Endothelial cell (in vitro differentiated cells): ENCODE measurements at regions not wholly inside any gene's neighbourhood (a gene's known extent, or its start where the extent isn't known, plus 50 kb on each side); places are given as distances from the start of the nearest gene placed in this dataset.

Source experiments
- DNase-seq: peaks from one replicate; pipeline ENCODE4 v3.0.0; 2021; ENCODE audit warnings: low spot score
- H3K27ac Mint-ChIP-seq: one replicate; pipeline ENCODE4 v1.8.0; 2021; ENCODE audit warnings: mixed read lengths, inconsistent platforms; ENCODE audit not compliant: unreplicated experiment
- H3K27me3 Mint-ChIP-seq: one replicate; pipeline ENCODE4 v1.8.0; 2021; ENCODE audit warnings: mild to moderate bottlenecking, moderate library complexity, mixed read lengths, inconsistent platforms; ENCODE audit not compliant: unreplicated experiment
- H3K36me3 Mint-ChIP-seq: one replicate; pipeline ENCODE4 v1.8.0; 2021; ENCODE audit warnings: mild to moderate bottlenecking, low read depth, mixed read lengths, inconsistent platforms; ENCODE audit not compliant: unreplicated experiment
- H3K4me1 Mint-ChIP-seq: one replicate; pipeline ENCODE4 v1.8.0; 2021; ENCODE audit warnings: mild to moderate bottlenecking, mixed read lengths, inconsistent platforms; ENCODE audit not compliant: unreplicated experiment
- H3K4me3 Mint-ChIP-seq: one replicate; pipeline ENCODE4 v1.8.0; 2021; ENCODE audit warnings: mild to moderate bottlenecking, mixed read lengths, inconsistent platforms; ENCODE audit not compliant: unreplicated experiment
- H3K9me3 Mint-ChIP-seq: one replicate; pipeline ENCODE4 v1.8.0; 2021; ENCODE audit warnings: mixed read lengths, inconsistent platforms; ENCODE audit not compliant: unreplicated experiment
- TF ChIP-seq, protein P1 (sequence below): fragments of 200-600 bp; sonication (generic); IDR thresholded peaks from one replicate; pipeline ENCODE4 v1.5.0; 2021; ENCODE audit warnings: antibody characterized with exemption; ENCODE audit not compliant: unreplicated experiment

DNA sequence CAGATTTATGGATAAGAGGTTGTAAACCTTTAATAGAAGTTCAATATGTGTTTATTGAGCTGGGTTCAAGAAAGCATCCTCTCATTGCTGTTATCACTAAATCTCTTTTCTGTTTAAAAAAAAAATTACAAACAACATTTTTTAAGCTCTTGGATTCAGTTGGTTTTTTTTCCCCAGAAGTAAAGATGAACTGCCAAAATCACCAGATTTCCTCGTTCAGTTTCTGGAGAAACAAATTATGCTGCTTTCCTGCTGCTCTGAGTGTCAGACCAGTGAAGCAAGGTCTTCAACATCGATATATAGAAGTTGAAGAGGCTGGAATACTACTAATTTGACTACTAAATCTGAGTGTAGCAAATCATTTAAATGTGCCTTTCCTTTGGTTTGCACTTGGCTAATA is 352.1 kb upstream of the IRAK1BP1 start:
- peaks cover 2% of the 10 kb centered on the region for H3K27me3 Mint-ChIP-seq
- DNase-seq: no peak
- no peak overlapping the region for H3K4me3 Mint-ChIP-seq
- no peaks in the 10 kb centered on the region for H3K36me3 Mint-ChIP-seq
- H3K4me1 Mint-ChIP-seq: no peaks in the 10 kb centered on the region
- H3K27ac Mint-ChIP-seq: no peak overlapping the region
- H3K9me3 Mint-ChIP-seq: no peaks in the 10 kb centered on the region
- TF ChIP-seq, protein P1, sequence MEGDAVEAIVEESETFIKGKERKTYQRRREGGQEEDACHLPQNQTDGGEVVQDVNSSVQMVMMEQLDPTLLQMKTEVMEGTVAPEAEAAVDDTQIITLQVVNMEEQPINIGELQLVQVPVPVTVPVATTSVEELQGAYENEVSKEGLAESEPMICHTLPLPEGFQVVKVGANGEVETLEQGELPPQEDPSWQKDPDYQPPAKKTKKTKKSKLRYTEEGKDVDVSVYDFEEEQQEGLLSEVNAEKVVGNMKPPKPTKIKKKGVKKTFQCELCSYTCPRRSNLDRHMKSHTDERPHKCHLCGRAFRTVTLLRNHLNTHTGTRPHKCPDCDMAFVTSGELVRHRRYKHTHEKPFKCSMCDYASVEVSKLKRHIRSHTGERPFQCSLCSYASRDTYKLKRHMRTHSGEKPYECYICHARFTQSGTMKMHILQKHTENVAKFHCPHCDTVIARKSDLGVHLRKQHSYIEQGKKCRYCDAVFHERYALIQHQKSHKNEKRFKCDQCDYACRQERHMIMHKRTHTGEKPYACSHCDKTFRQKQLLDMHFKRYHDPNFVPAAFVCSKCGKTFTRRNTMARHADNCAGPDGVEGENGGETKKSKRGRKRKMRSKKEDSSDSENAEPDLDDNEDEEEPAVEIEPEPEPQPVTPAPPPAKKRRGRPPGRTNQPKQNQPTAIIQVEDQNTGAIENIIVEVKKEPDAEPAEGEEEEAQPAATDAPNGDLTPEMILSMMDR: no peak

DNA sequence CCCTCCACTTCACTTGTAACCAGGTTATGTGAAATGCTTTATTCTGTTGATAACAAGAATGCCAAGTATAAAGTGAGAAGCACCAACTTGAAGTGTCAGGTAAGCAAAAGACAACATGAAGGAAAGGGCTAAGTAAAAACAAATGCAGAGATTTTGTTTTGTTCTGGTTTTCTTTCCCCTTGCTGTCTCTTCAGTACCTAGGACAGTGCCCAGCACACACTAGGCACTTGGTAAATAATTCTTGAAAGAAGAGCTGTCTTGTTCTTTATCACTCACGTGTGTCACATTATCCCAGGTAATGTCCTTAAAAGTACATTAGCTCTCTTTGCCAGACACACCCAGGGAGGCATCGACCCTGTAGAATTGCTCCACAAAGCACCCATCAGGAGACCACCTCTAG is 350.0 kb upstream of the IRAK1BP1 start:
- TF ChIP-seq, protein P1: no peak
- Mint-ChIP-seq H3K4me3 (no peak overlapping the region), H3K27me3 (peaks cover 2% of the 10 kb centered on the region), H3K9me3 (no peaks in the 10 kb centered on the region), H3K36me3 (no peaks in the 10 kb centered on the region), H3K4me1 (no peaks in the 10 kb centered on the region), H3K27ac (no peak overlapping the region)
- DNase-seq: no peak

DNA sequence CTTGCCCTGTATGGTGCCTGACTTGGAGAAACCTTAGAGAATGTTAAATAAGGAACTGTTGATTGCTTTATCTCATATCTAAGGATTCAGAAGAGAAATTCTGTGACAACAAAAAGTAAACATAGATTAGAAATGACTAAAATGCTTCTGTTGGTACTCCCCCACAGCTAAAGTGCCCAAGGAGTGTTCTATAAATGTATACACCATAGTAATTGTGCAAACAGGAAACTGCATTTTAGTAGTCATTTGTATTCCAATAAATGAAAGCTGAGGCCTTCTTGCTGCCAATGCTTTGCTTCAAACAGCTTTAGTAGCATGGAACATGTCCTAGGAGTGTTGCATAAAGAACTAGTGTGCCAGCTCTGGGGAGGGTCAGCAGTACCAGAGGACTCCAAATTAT is 343.7 kb upstream of the IRAK1BP1 start:
- H3K4me1 Mint-ChIP-seq: no peaks in the 10 kb centered on the region
- DNase-seq: no peak
- no peaks in the 10 kb centered on the region for H3K27me3 Mint-ChIP-seq
- H3K27ac Mint-ChIP-seq: no peak overlapping the region
- TF ChIP-seq, protein P1: no peak
- no peaks in the 10 kb centered on the region for H3K9me3 Mint-ChIP-seq
- H3K36me3 Mint-ChIP-seq: no peaks in the 10 kb centered on the region
- no peak overlapping the region for H3K4me3 Mint-ChIP-seq

DNA sequence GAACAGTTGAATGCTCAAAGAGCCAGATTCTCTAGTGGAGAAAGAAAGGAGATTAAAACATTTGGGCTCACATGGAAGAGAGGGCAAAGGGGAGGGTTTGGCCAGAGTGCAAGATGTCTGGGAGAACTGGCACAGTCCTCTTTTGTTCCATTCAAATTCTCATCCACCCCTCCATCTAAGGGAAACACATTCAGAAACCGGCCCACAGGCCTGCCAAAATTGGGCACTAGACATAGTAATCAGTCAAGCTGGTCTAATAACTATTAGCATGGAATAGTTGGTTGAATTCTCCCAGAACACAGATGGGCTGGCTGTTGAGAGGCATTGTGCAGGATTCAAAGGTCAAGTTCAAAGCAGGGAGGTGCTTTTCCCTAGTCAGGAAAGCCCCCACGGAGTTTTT is 341.4 kb upstream of the IRAK1BP1 start:
- Mint-ChIP-seq H3K4me3 (no peak overlapping the region), H3K4me1 (no peaks in the 10 kb centered on the region), H3K27ac (no peak overlapping the region), H3K36me3 (no peaks in the 10 kb centered on the region), H3K9me3 (no peaks in the 10 kb centered on the region), H3K27me3 (no peaks in the 10 kb centered on the region)
- DNase-seq: no peak
- TF ChIP-seq, protein P1: no peak

DNA sequence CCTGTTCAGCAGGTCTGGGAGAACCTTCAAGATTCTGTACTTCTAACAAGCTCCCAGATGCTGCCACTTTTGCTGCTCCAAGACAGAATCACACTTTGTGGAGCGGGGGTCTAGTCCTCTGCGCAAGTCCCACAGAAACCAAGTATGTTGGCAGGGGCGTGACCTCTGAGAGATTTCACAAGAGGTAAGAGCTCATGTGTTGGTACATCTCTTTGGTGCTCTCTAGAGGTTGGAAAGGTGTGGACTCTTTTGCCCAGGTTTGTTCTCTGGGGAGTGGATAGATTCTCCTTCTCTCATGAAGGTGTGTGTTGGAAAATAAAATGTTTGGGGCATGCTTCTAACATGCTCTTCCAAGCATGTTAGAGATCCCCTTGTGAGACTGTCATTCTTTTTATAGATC is 340.9 kb upstream of the IRAK1BP1 start:
- no peaks in the 10 kb centered on the region for H3K36me3 Mint-ChIP-seq
- H3K4me3 Mint-ChIP-seq: no peak overlapping the region
- H3K9me3 Mint-ChIP-seq: no peaks in the 10 kb centered on the region
- H3K27me3 Mint-ChIP-seq: no peaks in the 10 kb centered on the region
- no peak overlapping the region for H3K27ac Mint-ChIP-seq
- H3K4me1 Mint-ChIP-seq: no peaks in the 10 kb centered on the region
- DNase-seq: no peak
- TF ChIP-seq, protein P1: no peak
